Glutamatergic neuron (in vitro differentiated cells): ENCODE measurements at regions not wholly inside any gene's neighbourhood (a gene's known extent, or its start where the extent isn't known, plus 50 kb on each side); places are given as distances from the start of the nearest gene placed in this dataset.

Source experiments
- DNase-seq: peaks from one replicate; pipeline ENCODE4 v3.0.0; 2022
- H3K27ac Mint-ChIP-seq: one replicate; pipeline ENCODE4 v1.8.0; 2020; ENCODE audit warnings: mild to moderate bottlenecking, mixed read lengths, inconsistent platforms; ENCODE audit not compliant: unreplicated experiment
- H3K27me3 Mint-ChIP-seq: one replicate; pipeline ENCODE4 v1.8.0; 2020; ENCODE audit warnings: mild to moderate bottlenecking, moderate library complexity, mixed read lengths, inconsistent platforms; ENCODE audit not compliant: unreplicated experiment
- H3K36me3 Mint-ChIP-seq: one replicate; pipeline ENCODE4 v1.8.0; 2020; ENCODE audit warnings: mild to moderate bottlenecking, mixed read lengths, inconsistent platforms; ENCODE audit not compliant: unreplicated experiment
- H3K4me1 Mint-ChIP-seq: one replicate; pipeline ENCODE4 v1.8.0; 2020; ENCODE audit warnings: mild to moderate bottlenecking, low read depth, mixed read lengths, inconsistent platforms; ENCODE audit not compliant: unreplicated experiment
- H3K4me3 Mint-ChIP-seq: one replicate; pipeline ENCODE4 v1.8.0; 2020; ENCODE audit warnings: mild to moderate bottlenecking, mixed read lengths, inconsistent platforms; ENCODE audit not compliant: unreplicated experiment
- H3K9me3 Mint-ChIP-seq: one replicate; pipeline ENCODE4 v1.8.0; 2020; ENCODE audit warnings: mild to moderate bottlenecking, moderate library complexity, mixed read lengths, inconsistent platforms; ENCODE audit not compliant: unreplicated experiment
- TF ChIP-seq, protein P1 (sequence below): fragments of 200-600 bp; sonication (generic); IDR thresholded peaks from one replicate; pipeline ENCODE4 v1.5.0; 2021; ENCODE audit not compliant: partially characterized antibody, unreplicated experiment

DNA sequence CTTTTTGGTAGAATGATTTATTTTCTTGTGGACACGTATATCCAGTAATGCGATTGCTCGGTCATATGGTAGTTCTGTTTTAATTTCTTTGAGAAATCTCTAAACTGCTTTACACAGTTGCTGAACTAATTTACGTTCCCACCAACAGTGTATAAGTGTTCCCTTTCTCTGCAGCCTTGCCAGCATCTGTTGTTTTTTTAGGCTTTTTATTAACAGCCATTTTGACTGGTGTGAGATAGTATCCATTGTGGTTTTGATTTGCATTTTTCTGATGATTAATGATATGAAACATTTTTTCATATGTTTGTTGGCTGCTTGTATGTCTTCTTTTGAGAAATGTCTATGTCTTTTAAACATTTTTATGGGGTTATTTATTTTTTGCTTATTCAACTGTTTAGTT is 196.7 kb downstream of the MOXD1 start:
- Mint-ChIP-seq H3K4me1 (peaks cover 19% of the 10 kb centered on the region), H3K27ac (peak overlapping the region; percentile 36), H3K9me3 (peaks cover 9% of the 10 kb centered on the region), H3K36me3 (peaks cover 5% of the 10 kb centered on the region), H3K4me3 (no peak overlapping the region), H3K27me3 (peaks cover 2% of the 10 kb centered on the region)
- TF ChIP-seq, protein P1, sequence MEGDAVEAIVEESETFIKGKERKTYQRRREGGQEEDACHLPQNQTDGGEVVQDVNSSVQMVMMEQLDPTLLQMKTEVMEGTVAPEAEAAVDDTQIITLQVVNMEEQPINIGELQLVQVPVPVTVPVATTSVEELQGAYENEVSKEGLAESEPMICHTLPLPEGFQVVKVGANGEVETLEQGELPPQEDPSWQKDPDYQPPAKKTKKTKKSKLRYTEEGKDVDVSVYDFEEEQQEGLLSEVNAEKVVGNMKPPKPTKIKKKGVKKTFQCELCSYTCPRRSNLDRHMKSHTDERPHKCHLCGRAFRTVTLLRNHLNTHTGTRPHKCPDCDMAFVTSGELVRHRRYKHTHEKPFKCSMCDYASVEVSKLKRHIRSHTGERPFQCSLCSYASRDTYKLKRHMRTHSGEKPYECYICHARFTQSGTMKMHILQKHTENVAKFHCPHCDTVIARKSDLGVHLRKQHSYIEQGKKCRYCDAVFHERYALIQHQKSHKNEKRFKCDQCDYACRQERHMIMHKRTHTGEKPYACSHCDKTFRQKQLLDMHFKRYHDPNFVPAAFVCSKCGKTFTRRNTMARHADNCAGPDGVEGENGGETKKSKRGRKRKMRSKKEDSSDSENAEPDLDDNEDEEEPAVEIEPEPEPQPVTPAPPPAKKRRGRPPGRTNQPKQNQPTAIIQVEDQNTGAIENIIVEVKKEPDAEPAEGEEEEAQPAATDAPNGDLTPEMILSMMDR: no peak
- no peak for DNase-seq

DNA sequence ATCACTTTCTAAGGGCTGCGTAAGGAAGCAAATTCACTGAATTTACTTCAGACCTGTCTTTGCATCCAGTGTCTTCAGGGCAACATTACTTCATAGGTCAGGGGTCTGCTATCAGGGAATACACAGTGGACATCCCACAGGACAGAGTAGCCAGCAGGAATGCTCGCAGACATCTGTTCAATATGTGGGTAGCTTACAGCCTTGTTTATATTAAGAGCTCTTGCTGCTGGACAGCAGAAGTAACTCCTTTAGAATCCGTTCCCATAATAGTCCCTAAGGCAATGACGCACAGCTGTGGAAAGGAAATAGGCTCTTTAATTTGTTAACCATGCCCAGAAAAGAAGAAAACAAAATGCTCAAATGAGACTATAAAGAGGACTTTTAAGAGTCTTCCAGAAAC is 198.7 kb downstream of the MOXD1 start:
- H3K27me3 Mint-ChIP-seq: peaks cover 3% of the 10 kb centered on the region
- TF ChIP-seq, protein P1: no peak
- H3K36me3 Mint-ChIP-seq: peaks cover 6% of the 10 kb centered on the region
- peak overlapping the region; percentile 72 for H3K4me3 Mint-ChIP-seq
- H3K27ac Mint-ChIP-seq: peak overlapping the region; percentile 94
- H3K9me3 Mint-ChIP-seq: peaks cover 10% of the 10 kb centered on the region
- DNase-seq: peak; percentile 38
- H3K4me1 Mint-ChIP-seq: peaks cover 20% of the 10 kb centered on the region

DNA sequence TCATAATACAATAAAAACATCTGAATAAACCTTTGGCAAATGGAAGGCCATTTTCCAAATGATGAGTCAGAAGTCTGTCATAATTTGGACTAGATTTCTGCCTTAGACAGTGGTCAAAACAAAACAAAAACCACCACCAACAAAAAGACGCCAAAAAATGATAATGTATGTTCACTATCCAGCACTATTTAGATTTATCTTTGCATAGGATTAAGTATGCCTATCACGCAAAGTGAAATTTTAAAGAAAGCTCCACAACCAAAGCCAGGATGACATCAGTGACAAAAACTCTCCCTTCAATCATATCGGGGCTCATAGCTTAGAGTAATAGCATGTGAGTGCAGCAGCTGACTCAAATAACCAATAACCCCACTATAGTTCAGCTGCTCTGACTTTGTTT is 201.9 kb downstream of the MOXD1 start:
- Mint-ChIP-seq H3K27me3 (peaks cover 3% of the 10 kb centered on the region), H3K27ac (no peak overlapping the region)
- no peak for DNase-seq

DNA sequence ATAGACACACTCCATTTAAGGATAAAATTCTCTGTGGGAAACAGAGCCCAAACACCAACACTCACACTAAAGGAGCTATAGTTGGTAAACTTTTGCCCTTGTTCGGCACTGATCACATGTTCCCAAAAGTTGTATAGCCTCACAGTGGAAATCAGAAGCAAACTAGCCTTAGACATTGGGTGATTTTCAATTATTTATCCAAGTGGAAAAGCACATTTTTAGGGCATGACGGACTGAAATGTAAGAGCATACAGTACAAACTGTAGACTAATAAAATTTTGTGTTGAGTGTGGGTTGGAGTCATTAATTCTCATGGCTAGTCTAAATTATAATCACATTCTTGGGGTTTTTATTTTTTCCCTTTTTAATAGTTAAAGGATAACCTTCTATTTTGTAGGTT is 202.4 kb downstream of the MOXD1 start:
- TF ChIP-seq, protein P1: no peak
- peaks cover 6% of the 10 kb centered on the region for H3K36me3 Mint-ChIP-seq
- no peak overlapping the region for H3K27ac Mint-ChIP-seq
- H3K9me3 Mint-ChIP-seq: peaks cover 10% of the 10 kb centered on the region
- peaks cover 3% of the 10 kb centered on the region for H3K27me3 Mint-ChIP-seq
- H3K4me1 Mint-ChIP-seq: peaks cover 20% of the 10 kb centered on the region
- no peak for DNase-seq
- no peak overlapping the region for H3K4me3 Mint-ChIP-seq

More for the DNA sequence above, 201.9 kb downstream of the MOXD1 start:
- TF ChIP-seq, protein P1: no peak
- Mint-ChIP-seq H3K36me3 (peaks cover 6% of the 10 kb centered on the region), H3K9me3 (peaks cover 10% of the 10 kb centered on the region), H3K4me1 (peaks cover 20% of the 10 kb centered on the region), H3K4me3 (no peak overlapping the region)

DNA sequence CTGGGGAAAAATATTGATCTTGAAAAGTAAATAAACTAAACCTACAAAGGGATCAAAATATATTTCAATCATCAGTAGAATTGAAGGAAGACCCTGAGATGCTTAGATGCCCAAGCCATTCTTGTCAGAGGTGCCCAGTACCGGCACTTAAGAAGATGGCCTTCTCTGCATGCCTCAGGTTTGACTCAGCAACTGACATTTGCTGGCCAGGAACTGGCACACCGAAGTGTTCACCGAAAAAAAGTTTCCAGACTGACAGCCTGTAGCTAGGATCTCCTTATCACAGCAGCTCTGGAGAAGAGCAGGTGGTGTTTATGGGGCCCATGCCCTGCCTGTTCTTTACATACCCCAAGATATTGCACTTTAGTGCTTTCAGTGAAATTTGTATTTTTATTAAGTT is 203.2 kb downstream of the MOXD1 start:
- TF ChIP-seq, protein P1: no peak

More for the DNA sequence above, 203.2 kb downstream of the MOXD1 start:
- Mint-ChIP-seq H3K27ac (no peak overlapping the region), H3K4me3 (no peak overlapping the region), H3K4me1 (peaks cover 18% of the 10 kb centered on the region), H3K9me3 (peaks cover 10% of the 10 kb centered on the region), H3K36me3 (peaks cover 6% of the 10 kb centered on the region), H3K27me3 (peaks cover 3% of the 10 kb centered on the region)
- DNase-seq: no peak
